Breast epithelium (tissue), 4 donors: ENCODE measurements at regions not wholly inside any gene's neighbourhood (a gene's known extent, or its start where the extent isn't known, plus 50 kb on each side); places are given as distances from the start of the nearest gene placed in this dataset.

Experiments used
- DNase-seq, 2 donors: peaks; one replicate each; pipeline ENCODE4 v3.0.0-alpha.2; 2019; ENCODE audit warnings: low spot score in 2 of 2
- H3K27ac ChIP-seq, 2 donors: fragments of 200-600 bp; sonication (generic) in 1 of 2; one replicate each; pipeline ENCODE4 v1.5.1; 2016 to 2019; ENCODE audit warnings: mild to moderate bottlenecking in 1 of 2
- H3K27me3 ChIP-seq, 2 donors: fragments of 200-600 bp; sonication (generic) in 1 of 2; one replicate each; pipeline versions ENCODE4 v1.5.1 to v1.6.0; 2017 to 2019; ENCODE audit warnings: control low read depth in 1 of 2, mild to moderate bottlenecking in 1 of 2
- H3K36me3 ChIP-seq: fragments of 200-600 bp; one replicate; pipeline ENCODE4 v1.5.1; 2019
- H3K4me1 ChIP-seq, 2 donors: fragments of 200-600 bp; sonication (generic); one replicate each; pipeline ENCODE4 v1.5.1; 2016 to 2019; ENCODE audit warnings: control low read depth in 1 of 2
- H3K4me3 ChIP-seq, 3 donors: fragments of 200-600 bp; sonication (generic); 1 replicate in 2 of 3; 2 replicates in 1 of 3; pipeline ENCODE4 v1.5.1; 2016 to 2019; ENCODE audit warnings: mild to moderate bottlenecking in 3 of 3, moderate library complexity in 2 of 3
- H3K9me3 ChIP-seq, 2 donors: fragments of 200-600 bp; sonication (generic) in 1 of 2; one replicate each; pipeline ENCODE4 v1.5.1; 2016 to 2019; ENCODE audit warnings: control low read depth in 1 of 2
- POLR2A ChIP-seq: fragments of 450-650 bp; IDR thresholded peaks from one replicate; pipeline ENCODE4 v1.6.1; 2016; ENCODE audit warnings: antibody characterized with exemption, mild to moderate bottlenecking, moderate library complexity
- POLR2AphosphoS5 ChIP-seq, 3 donors: sonication (generic); formaldehyde crosslinking; IDR thresholded peaks; one replicate each; pipeline ENCODE4 v1.6.1; 2017; ENCODE audit warnings: antibody characterized with exemption in 3 of 3
- intact Hi-C: fragments of 100-400 bp; cut with DNase I; formaldehyde crosslinking; loops from one replicate; pipeline ENCODE4 v1.15.1; 2023; ENCODE audit warnings: low total_unique reads
- TF ChIP-seq, protein P1 (sequence below), 3 donors: fragments of 450-650 bp; IDR thresholded peaks; one replicate each; pipeline ENCODE4 v1.5.1; 2016 to 2017; ENCODE audit warnings: antibody characterized with exemption in 3 of 3, mild to moderate bottlenecking in 3 of 3, moderate library complexity in 3 of 3

DNA sequence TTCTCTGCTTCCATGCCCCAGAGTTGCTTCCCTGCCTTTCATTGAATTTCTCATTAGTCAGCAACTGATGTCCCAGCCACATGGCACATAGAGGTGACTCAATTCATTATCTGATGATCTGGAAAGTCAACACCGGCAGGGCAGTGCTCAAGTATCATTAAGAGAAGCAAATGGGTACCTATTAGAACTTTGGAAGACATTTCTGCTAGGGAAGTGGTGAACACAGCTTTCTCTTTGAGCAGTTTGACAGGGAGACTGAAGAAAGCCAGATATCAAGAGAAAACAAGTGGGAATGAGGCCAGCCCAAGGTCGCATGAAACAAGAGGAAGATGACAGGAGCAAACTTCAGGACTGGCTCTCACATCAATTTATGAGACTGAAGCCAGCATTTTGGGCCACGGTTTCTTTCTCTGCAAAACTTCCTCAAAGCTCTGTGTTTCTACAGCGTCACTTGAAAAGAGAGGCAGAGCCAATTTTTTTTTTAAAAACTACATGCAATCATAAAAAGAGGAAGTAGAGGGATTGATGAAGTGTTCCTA, 108.3 kb upstream of the RPS6KA3 start:
- H3K9me3 ChIP-seq = no peaks in the 10 kb centered on the region
- intact Hi-C loops = no loop called here
- peaks cover 0 to 18% of the 10 kb centered on the region in 2 donors for H3K27me3 ChIP-seq
- DNase-seq = no peak
- no peak overlapping the region for H3K4me3 ChIP-seq
- H3K4me1 ChIP-seq = no peaks in the 10 kb centered on the region
- H3K36me3 ChIP-seq = no peaks in the 10 kb centered on the region
- no peak for TF ChIP-seq POLR2A
- TF ChIP-seq POLR2AphosphoS5 (IDR thresholded peaks at IDR 0.05) = no peak
- TF ChIP-seq, protein P1, sequence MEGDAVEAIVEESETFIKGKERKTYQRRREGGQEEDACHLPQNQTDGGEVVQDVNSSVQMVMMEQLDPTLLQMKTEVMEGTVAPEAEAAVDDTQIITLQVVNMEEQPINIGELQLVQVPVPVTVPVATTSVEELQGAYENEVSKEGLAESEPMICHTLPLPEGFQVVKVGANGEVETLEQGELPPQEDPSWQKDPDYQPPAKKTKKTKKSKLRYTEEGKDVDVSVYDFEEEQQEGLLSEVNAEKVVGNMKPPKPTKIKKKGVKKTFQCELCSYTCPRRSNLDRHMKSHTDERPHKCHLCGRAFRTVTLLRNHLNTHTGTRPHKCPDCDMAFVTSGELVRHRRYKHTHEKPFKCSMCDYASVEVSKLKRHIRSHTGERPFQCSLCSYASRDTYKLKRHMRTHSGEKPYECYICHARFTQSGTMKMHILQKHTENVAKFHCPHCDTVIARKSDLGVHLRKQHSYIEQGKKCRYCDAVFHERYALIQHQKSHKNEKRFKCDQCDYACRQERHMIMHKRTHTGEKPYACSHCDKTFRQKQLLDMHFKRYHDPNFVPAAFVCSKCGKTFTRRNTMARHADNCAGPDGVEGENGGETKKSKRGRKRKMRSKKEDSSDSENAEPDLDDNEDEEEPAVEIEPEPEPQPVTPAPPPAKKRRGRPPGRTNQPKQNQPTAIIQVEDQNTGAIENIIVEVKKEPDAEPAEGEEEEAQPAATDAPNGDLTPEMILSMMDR (IDR thresholded peaks at IDR 0.05) = no peak
- no peak overlapping the region for H3K27ac ChIP-seq

DNA sequence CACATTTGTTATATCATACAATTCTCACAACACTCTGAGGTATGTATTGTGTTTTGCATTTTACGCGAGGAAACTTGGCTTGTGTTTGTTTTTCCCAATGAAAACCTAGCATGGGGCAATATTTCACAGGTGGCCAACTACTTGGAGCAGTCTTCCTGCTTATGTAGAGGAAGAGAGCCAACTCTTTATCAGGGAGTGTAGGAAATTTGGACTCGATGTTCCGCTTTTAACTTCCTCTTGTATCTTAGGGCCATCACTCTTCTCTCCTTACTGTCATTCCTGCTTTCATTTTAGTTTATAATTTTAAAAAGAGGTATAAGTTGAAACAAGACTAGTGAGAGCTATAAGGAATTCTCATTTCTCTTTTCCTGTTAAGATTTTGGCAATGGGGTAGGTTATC, 107.7 kb upstream of the RPS6KA3 start:
- Histone ChIP-seq H3K27ac (no peak overlapping the region), H3K4me1 (no peaks in the 10 kb centered on the region), H3K4me3 (no peak overlapping the region), H3K9me3 (no peaks in the 10 kb centered on the region), H3K36me3 (no peaks in the 10 kb centered on the region), H3K27me3 (peaks cover 0 to 13% of the 10 kb centered on the region in 2 donors)
- intact Hi-C loops = no loop called here
- TF ChIP-seq POLR2AphosphoS5 (IDR thresholded peaks at IDR 0.05) (no peak), POLR2A (no peak)
- TF ChIP-seq, protein P1 (IDR thresholded peaks at IDR 0.05) = no peak
- no peak for DNase-seq

DNA sequence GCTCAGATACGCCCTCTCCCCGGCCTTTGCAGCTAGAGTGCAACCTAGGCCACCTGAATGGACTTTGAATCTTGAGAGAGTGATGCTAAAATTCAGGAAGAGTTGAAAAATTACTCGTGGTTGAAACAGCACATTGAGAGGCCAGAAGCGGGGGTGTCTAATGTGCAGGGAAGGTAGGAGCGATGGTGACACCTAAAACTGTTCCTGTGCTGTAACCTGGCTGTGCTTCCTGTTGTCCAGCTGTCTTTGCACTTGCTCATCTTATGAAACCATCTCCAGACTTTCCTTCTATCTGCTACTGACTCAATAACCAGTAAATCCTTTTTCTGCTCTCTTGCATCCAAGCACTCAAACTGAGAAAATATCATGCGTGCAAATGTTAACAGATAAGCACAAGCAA, 106.4 kb upstream of the RPS6KA3 start:
- Histone ChIP-seq H3K4me3 (no peak overlapping the region), H3K27ac (no peak overlapping the region), H3K4me1 (no peaks in the 10 kb centered on the region), H3K9me3 (no peaks in the 10 kb centered on the region), H3K36me3 (no peaks in the 10 kb centered on the region), H3K27me3 (peaks cover 0 to 8% of the 10 kb centered on the region in 2 donors)
- intact Hi-C loops = no loop called here
- TF ChIP-seq POLR2AphosphoS5 (IDR thresholded peaks at IDR 0.05) (no peak), POLR2A (no peak)
- TF ChIP-seq, protein P1 (IDR thresholded peaks at IDR 0.05) = no peak
- DNase-seq = no peak

DNA sequence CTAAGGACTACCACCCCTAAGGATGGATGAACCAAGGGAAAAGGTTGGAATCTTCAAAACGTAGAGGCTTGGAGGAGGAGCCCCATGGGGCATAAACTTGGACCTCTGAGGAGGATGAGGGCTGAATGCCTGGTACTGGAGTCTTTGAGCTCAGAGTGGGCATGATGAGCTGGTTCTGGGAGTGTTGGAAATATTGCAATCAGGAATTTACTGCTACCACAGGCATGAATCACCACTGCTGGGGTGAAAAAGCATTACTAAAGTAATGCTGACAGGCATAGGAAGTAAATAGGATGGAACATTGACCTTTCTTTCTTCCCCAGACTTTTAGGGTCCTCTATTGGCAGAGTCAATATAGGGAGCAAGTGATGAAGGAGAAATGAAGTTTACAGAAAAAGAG, 105.8 kb upstream of the RPS6KA3 start:
- Histone ChIP-seq H3K9me3 (no peaks in the 10 kb centered on the region), H3K4me1 (no peaks in the 10 kb centered on the region), H3K36me3 (no peaks in the 10 kb centered on the region), H3K27me3 (peaks cover 0 to 12% of the 10 kb centered on the region in 2 donors), H3K4me3 (no peak overlapping the region), H3K27ac (no peak overlapping the region)
- TF ChIP-seq POLR2A (no peak), POLR2AphosphoS5 (IDR thresholded peaks at IDR 0.05) (no peak)
- TF ChIP-seq, protein P1 (IDR thresholded peaks at IDR 0.05) = no peak
- no peak for DNase-seq
- intact Hi-C loops = no loop called here

DNA sequence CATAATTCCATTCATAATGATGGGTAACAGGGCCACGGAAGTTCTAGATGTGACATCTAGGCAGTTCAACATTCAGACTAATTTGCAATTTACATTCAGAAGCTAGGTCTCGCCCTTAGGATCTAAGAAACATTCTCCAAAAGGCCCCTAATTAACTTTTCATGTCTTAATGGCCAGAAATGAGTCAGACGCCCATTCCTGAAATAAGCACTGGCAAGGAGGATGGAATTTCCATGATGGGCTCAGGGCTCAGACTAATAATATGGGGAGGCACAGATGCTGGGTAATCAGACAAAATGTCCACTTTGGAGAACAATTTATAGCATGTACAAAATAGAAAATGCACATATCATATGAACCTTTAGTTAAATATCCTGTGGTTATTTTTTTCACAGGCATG, 102.8 kb upstream of the RPS6KA3 start:
- DNase-seq = no peak
- Histone ChIP-seq H3K27ac (no peak overlapping the region), H3K4me3 (no peak overlapping the region), H3K4me1 (no peaks in the 10 kb centered on the region), H3K36me3 (no peaks in the 10 kb centered on the region), H3K27me3 (peaks cover 0 to 6% of the 10 kb centered on the region in 2 donors), H3K9me3 (no peaks in the 10 kb centered on the region)
- intact Hi-C loops = no loop called here
- TF ChIP-seq POLR2A (no peak), POLR2AphosphoS5 (IDR thresholded peaks at IDR 0.05) (no peak)
- TF ChIP-seq, protein P1 (IDR thresholded peaks at IDR 0.05) = no peak
